ENCODE measurements at regions not wholly inside any gene's neighbourhood (a gene's known extent, or its start where the extent isn't known, plus 50 kb on each side); places are given as distances from the start of the nearest gene placed in this dataset.

DNA sequence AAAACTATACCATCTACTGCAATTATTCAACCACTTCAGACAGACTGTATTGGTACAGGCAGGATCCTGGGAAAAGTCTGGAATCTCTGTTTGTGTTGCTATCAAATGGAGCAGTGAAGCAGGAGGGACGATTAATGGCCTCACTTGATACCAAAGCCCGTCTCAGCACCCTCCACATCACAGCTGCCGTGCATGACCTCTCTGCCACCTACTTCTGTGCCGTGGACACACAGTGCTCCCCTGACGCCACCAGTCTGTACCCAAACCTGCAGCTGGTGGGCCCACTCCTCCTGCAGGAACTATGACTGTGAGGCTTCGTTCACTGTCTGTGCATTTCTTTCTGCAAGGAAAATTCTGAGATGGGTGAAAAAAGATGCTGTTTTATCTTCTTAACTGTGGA, 284.7 kb downstream of the DAD1 start:
- no peak for TF ChIP-seq FOXM1 (IDR thresholded peaks at IDR 0.05; ENCODE audit: borderline replicate concordance, low read depth)
- no peak for TF ChIP-seq CEBPB (IDR thresholded peaks at IDR 0.05)
- no peak for TF ChIP-seq NFIC (IDR thresholded peaks at IDR 0.05)
- no peak for TF ChIP-seq REST (IDR thresholded peaks at IDR 0.05; ENCODE audit: low read depth)
- no peak for TF ChIP-seq YY1 (IDR thresholded peaks at IDR 0.05; ENCODE audit: low read depth)
- TF ChIP-seq EP300 (IDR thresholded peaks at IDR 0.05; ENCODE audit: borderline replicate concordance): no peak
- no peak for TF ChIP-seq TEAD4 (IDR thresholded peaks at IDR 0.05)
- TF ChIP-seq USF1 (IDR thresholded peaks at IDR 0.05): no peak
